Muscle layer of colon (tissue), 2 donors: ENCODE measurements at regions not wholly inside any gene's neighbourhood (a gene's known extent, or its start where the extent isn't known, plus 50 kb on each side); places are given as distances from the start of the nearest gene placed in this dataset.
"Not testable (repeated sequence)": the region's sequence is repeated elsewhere in the genome, so short reads cannot be mapped to it uniquely, and the experiment has no call there.

Experiments
- H3K27ac ChIP-seq: one replicate; pipeline ENCODE4 v1.7.0; 2013; ENCODE audit warnings: low read depth, mild to moderate bottlenecking, low read length, moderate library complexity
- H3K27me3 ChIP-seq, 2 donors: one replicate each; pipeline ENCODE4 v1.7.0; 2013; ENCODE audit warnings: low read length in 2 of 2, mild to moderate bottlenecking in 2 of 2; ENCODE audit not compliant: insufficient read depth in 2 of 2, control insufficient read depth in 1 of 2
- H3K36me3 ChIP-seq: one replicate; pipeline ENCODE4 v1.7.0; 2013; ENCODE audit warnings: mild to moderate bottlenecking, low read length; ENCODE audit not compliant: insufficient read depth
- H3K4me1 ChIP-seq: one replicate; pipeline ENCODE4 v1.7.0; 2013; ENCODE audit warnings: mild to moderate bottlenecking, low read length; ENCODE audit not compliant: insufficient read depth
- H3K4me3 ChIP-seq, 2 donors: one replicate each; pipeline ENCODE4 v1.7.0; 2013; ENCODE audit warnings: low read length in 2 of 2, low read depth in 1 of 2, mild to moderate bottlenecking in 1 of 2, moderate library complexity in 1 of 2
- H3K9ac ChIP-seq: one replicate; pipeline ENCODE4 v1.7.0; 2013; ENCODE audit warnings: low read length
- H3K9me3 ChIP-seq: one replicate; pipeline ENCODE4 v1.7.0; 2013; ENCODE audit warnings: mild to moderate bottlenecking, low read length
- donor health status: abdominal sarcoma.
- donor health status: Adenocarcinoma of cecum.

GRCh38 chr5:105207066-105207465, 1644.5 kb upstream of the NUDT12 start:
- H3K4me1 ChIP-seq, result no peaks in the 10 kb centered on the region
- no peaks in the 10 kb centered on the region for H3K9me3 ChIP-seq
- no peak overlapping the region for H3K27ac ChIP-seq
- no peaks in the 10 kb centered on the region for H3K36me3 ChIP-seq
- H3K9ac ChIP-seq, result no peak overlapping the region
- H3K27me3 ChIP-seq, result no peaks in the 10 kb centered on the region
- no peak overlapping the region for H3K4me3 ChIP-seq

GRCh38 chr5:105197531-105197930, 1634.9 kb upstream of the NUDT12 start:
- Histone ChIP-seq H3K9ac (no peak overlapping the region), H3K36me3 (no peaks in the 10 kb centered on the region), H3K4me3 (no peak overlapping the region), H3K27me3 (no peaks in the 10 kb centered on the region), H3K9me3 (no peaks in the 10 kb centered on the region), H3K27ac (no peak overlapping the region), H3K4me1 (no peaks in the 10 kb centered on the region)

- Histone ChIP-seq H3K36me3 (no peaks in the 10 kb centered on the region), H3K27me3 (no peaks in the 10 kb centered on the region), H3K4me1 (no peaks in the 10 kb centered on the region), H3K9me3 (no peaks in the 10 kb centered on the region), H3K27ac (no peak overlapping the region), H3K9ac (no peak overlapping the region), H3K4me3 (no peak overlapping the region)
These were observed 1633.2 kb upstream of the NUDT12 start for GRCh38 chr5:105195765-105196164.

- Histone ChIP-seq H3K9me3 (no peaks in the 10 kb centered on the region), H3K27ac (no peak overlapping the region), H3K4me3 (no peak overlapping the region), H3K4me1 (no peaks in the 10 kb centered on the region), H3K9ac (no peak overlapping the region), H3K27me3 (no peaks in the 10 kb centered on the region), H3K36me3 (no peaks in the 10 kb centered on the region)
These were observed 1610.3 kb upstream of the NUDT12 start for GRCh38 chr5:105172918-105173317.

- Histone ChIP-seq H3K4me3 (no peak overlapping the region), H3K27me3 (no peaks in the 10 kb centered on the region), H3K9me3 (no peaks in the 10 kb centered on the region), H3K9ac (no peak overlapping the region), H3K36me3 (no peaks in the 10 kb centered on the region), H3K4me1 (peaks cover 5% of the 10 kb centered on the region), H3K27ac (no peak overlapping the region)
These were observed 1606.2 kb upstream of the NUDT12 start for GRCh38 chr5:105168806-105169205.

GRCh38 chr5:105167092-105167491, 1604.5 kb upstream of the NUDT12 start:
- H3K4me3 ChIP-seq, result no peak overlapping the region
- no peaks in the 10 kb centered on the region for H3K36me3 ChIP-seq
- H3K9me3 ChIP-seq, result no peaks in the 10 kb centered on the region
- H3K9ac ChIP-seq, result no peak overlapping the region
- H3K27ac ChIP-seq, result no peak overlapping the region
- peaks cover 5% of the 10 kb centered on the region for H3K4me1 ChIP-seq
- no peaks in the 10 kb centered on the region for H3K27me3 ChIP-seq

- no peaks in the 10 kb centered on the region for H3K9me3 ChIP-seq
- no peak overlapping the region for H3K9ac ChIP-seq
- H3K4me1 ChIP-seq, result peaks cover 5% of the 10 kb centered on the region
These were observed 1601.0 kb upstream of the NUDT12 start for GRCh38 chr5:105163547-105163946.

GRCh38 chr5:105162557-105162956, 1600.0 kb upstream of the NUDT12 start:
- H3K27ac ChIP-seq, H3K27me3 ChIP-seq, H3K4me3 ChIP-seq, H3K36me3 ChIP-seq, H3K9ac ChIP-seq, H3K4me1 ChIP-seq, H3K9me3 ChIP-seq: not testable (repeated sequence)

More at GRCh38 chr5:105163547-105163946, 1601.0 kb upstream of the NUDT12 start:
- no peaks in the 10 kb centered on the region for H3K27me3 ChIP-seq
- no peaks in the 10 kb centered on the region for H3K36me3 ChIP-seq
- no peak overlapping the region for H3K4me3 ChIP-seq
- no peak overlapping the region for H3K27ac ChIP-seq

- no peaks in the 10 kb centered on the region for H3K36me3 ChIP-seq
- no peak overlapping the region for H3K4me3 ChIP-seq
These were observed 1595.9 kb upstream of the NUDT12 start for GRCh38 chr5:105158526-105158925.

GRCh38 chr5:105150323-105150722, 1587.7 kb upstream of the NUDT12 start:
- H3K4me3 ChIP-seq, result no peak overlapping the region
- H3K9ac ChIP-seq, result no peak overlapping the region
- no peaks in the 10 kb centered on the region for H3K4me1 ChIP-seq
- no peak overlapping the region for H3K27ac ChIP-seq
- no peaks in the 10 kb centered on the region for H3K9me3 ChIP-seq
- no peaks in the 10 kb centered on the region for H3K27me3 ChIP-seq
- no peaks in the 10 kb centered on the region for H3K36me3 ChIP-seq

More at GRCh38 chr5:105158526-105158925, 1595.9 kb upstream of the NUDT12 start:
- Histone ChIP-seq H3K4me1 (no peaks in the 10 kb centered on the region), H3K9ac (no peak overlapping the region), H3K27me3 (no peaks in the 10 kb centered on the region), H3K9me3 (no peaks in the 10 kb centered on the region), H3K27ac (no peak overlapping the region)

- no peak overlapping the region for H3K9ac ChIP-seq
- H3K27ac ChIP-seq, result no peak overlapping the region
- no peaks in the 10 kb centered on the region for H3K27me3 ChIP-seq
- no peaks in the 10 kb centered on the region for H3K9me3 ChIP-seq
- no peak overlapping the region for H3K4me3 ChIP-seq
- H3K4me1 ChIP-seq, result no peaks in the 10 kb centered on the region
- H3K36me3 ChIP-seq, result no peaks in the 10 kb centered on the region
These were observed 1584.3 kb upstream of the NUDT12 start for GRCh38 chr5:105146867-105147266.

- Histone ChIP-seq H3K4me1 (no peaks in the 10 kb centered on the region), H3K36me3 (no peaks in the 10 kb centered on the region), H3K4me3 (no peak overlapping the region), H3K27me3 (no peaks in the 10 kb centered on the region), H3K9me3 (no peaks in the 10 kb centered on the region), H3K27ac (no peak overlapping the region), H3K9ac (no peak overlapping the region)
These were observed 1582.6 kb upstream of the NUDT12 start for GRCh38 chr5:105145152-105145551.
